WI38 (cell line): ENCODE measurements at regions not wholly inside any gene's neighbourhood (a gene's known extent, or its start where the extent isn't known, plus 50 kb on each side); places are given as distances from the start of the nearest gene placed in this dataset.

Source experiments
- H3K4me3 ChIP-seq: 2 replicates; pipeline ENCODE4 v1.5.1; 2011; ENCODE audit warnings: low read depth, mild to moderate bottlenecking, control low read depth, low read length
- CTCF ChIP-seq: IDR thresholded peaks from 2 replicates; pipeline ENCODE4 v1.5.1; 2012; ENCODE audit warnings: low read depth, mild to moderate bottlenecking, control low read depth, low read length

GRCh38 chr2:41489638-41490037 is 558.2 kb upstream of the PKDCC start:
- H3K4me3 ChIP-seq: no peak overlapping the region
- no peak for TF ChIP-seq CTCF

GRCh38 chr2:41495050-41495449 is 552.8 kb upstream of the PKDCC start:
- no peak for TF ChIP-seq CTCF
- H3K4me3 ChIP-seq: no peak overlapping the region

- TF ChIP-seq CTCF: no peak
- no peak overlapping the region for H3K4me3 ChIP-seq
Observed at GRCh38 chr2:41496908-41497307, 550.9 kb upstream of the PKDCC start.

- no peak for TF ChIP-seq CTCF
- no peak overlapping the region for H3K4me3 ChIP-seq
Observed at GRCh38 chr2:41498781-41499180, 549.0 kb upstream of the PKDCC start.

GRCh38 chr2:41500895-41501294 is 546.9 kb upstream of the PKDCC start:
- no peak for TF ChIP-seq CTCF
- H3K4me3 ChIP-seq: no peak overlapping the region

GRCh38 chr2:41502752-41503151 is 545.1 kb upstream of the PKDCC start:
- no peak for TF ChIP-seq CTCF

GRCh38 chr2:41504532-41504931 is 543.3 kb upstream of the PKDCC start:
- TF ChIP-seq CTCF: no peak
- H3K4me3 ChIP-seq: no peak overlapping the region

More at GRCh38 chr2:41502752-41503151, 545.1 kb upstream of the PKDCC start:
- no peak overlapping the region for H3K4me3 ChIP-seq
